GM21723 (cell line): ENCODE measurements at regions not wholly inside any gene's neighbourhood (a gene's known extent, or its start where the extent isn't known, plus 50 kb on each side); places are given as distances from the start of the nearest gene placed in this dataset.

Source experiments
- ATAC-seq: cut with Tn5 transposase; IDR thresholded peaks from one replicate; pipeline ENCODE4 v1.9.1; 2021; ENCODE audit warnings: mild to moderate bottlenecking, moderate library complexity; ENCODE audit not compliant: unreplicated experiment

GRCh38 chr5:40080191-40080590 lies 599.5 kb upstream of the PTGER4 start:
- ATAC-seq: no peak

GRCh38 chr5:40078898-40079575 lies 600.7 kb upstream of the PTGER4 start:
- no peak for ATAC-seq

GRCh38 chr5:40074826-40075225 lies 604.9 kb upstream of the PTGER4 start:
- ATAC-seq: no peak

GRCh38 chr5:40073927-40074326 lies 605.8 kb upstream of the PTGER4 start:
- no peak for ATAC-seq

GRCh38 chr5:40071870-40072269 lies 607.8 kb upstream of the PTGER4 start:
- no peak for ATAC-seq

GRCh38 chr5:40066616-40067015 lies 613.1 kb upstream of the PTGER4 start:
- no peak for ATAC-seq

- no peak for ATAC-seq
These were observed 626.9 kb upstream of the PTGER4 start for GRCh38 chr5:40052808-40053207.

- no peak for ATAC-seq
These were observed 622.0 kb upstream of the DAB2 start for GRCh38 chr5:40046792-40047191.

- ATAC-seq: no peak
These were observed 620.6 kb upstream of the DAB2 start for GRCh38 chr5:40045429-40045828.

GRCh38 chr5:40043916-40044315 lies 619.1 kb upstream of the DAB2 start:
- no peak for ATAC-seq

- ATAC-seq: no peak
These were observed 616.7 kb upstream of the DAB2 start for GRCh38 chr5:40041452-40041851.

- ATAC-seq: no peak
These were observed 612.9 kb upstream of the DAB2 start for GRCh38 chr5:40037713-40038112.

- no peak for ATAC-seq
These were observed 609.7 kb upstream of the DAB2 start for GRCh38 chr5:40034441-40034840.

- no peak for ATAC-seq
These were observed 608.6 kb upstream of the DAB2 start for GRCh38 chr5:40033411-40033810.

- ATAC-seq: no peak
These were observed 608.2 kb upstream of the DAB2 start for GRCh38 chr5:40033009-40033408.

- no peak for ATAC-seq
These were observed 605.9 kb upstream of the DAB2 start for GRCh38 chr5:40030661-40031060.

GRCh38 chr5:40029711-40030495 lies 605.1 kb upstream of the DAB2 start:
- no peak for ATAC-seq

- ATAC-seq: no peak
These were observed 602.6 kb upstream of the DAB2 start for GRCh38 chr5:40027400-40027799.

- ATAC-seq: no peak
These were observed 600.8 kb upstream of the DAB2 start for GRCh38 chr5:40025586-40025985.

- ATAC-seq: no peak
These were observed 597.3 kb upstream of the DAB2 start for GRCh38 chr5:40022057-40022456.

- no peak for ATAC-seq
These were observed 596.2 kb upstream of the DAB2 start for GRCh38 chr5:40021007-40021406.

- no peak for ATAC-seq
These were observed 593.1 kb upstream of the DAB2 start for GRCh38 chr5:40017918-40018317.

GRCh38 chr5:40017135-40017534 lies 592.4 kb upstream of the DAB2 start:
- no peak for ATAC-seq
